HEK293 (cell line): ENCODE measurements at regions not wholly inside any gene's neighbourhood (a gene's known extent, or its start where the extent isn't known, plus 50 kb on each side); places are given as distances from the start of the nearest gene placed in this dataset.

Experiments
- BCL11B ChIP-seq: fragments of 450-650 bp; formaldehyde crosslinking; IDR thresholded peaks from 2 replicates; pipeline ENCODE4 v1.5.1; 2016; ENCODE audit warnings: low read depth, missing biosample characterization, missing genetic modification characterization
- CTCF ChIP-seq: fragments of 450-650 bp; formaldehyde crosslinking; IDR thresholded peaks from 2 replicates; pipeline ENCODE4 v1.5.1; 2016; ENCODE audit warnings: missing biosample characterization, missing genetic modification characterization
- ELK4 ChIP-seq: IDR thresholded peaks from 2 replicates; pipeline ENCODE4 v1.6.1; 2011; ENCODE audit warnings: mild to moderate bottlenecking, low read depth, low read length, borderline replicate concordance
- ZBTB6 ChIP-seq: fragments of 450-650 bp; formaldehyde crosslinking; IDR thresholded peaks from 2 replicates; pipeline ENCODE4 v1.5.1; 2017; ENCODE audit warnings: missing biosample characterization, missing genetic modification characterization
- ZIC2 ChIP-seq: fragments of 450-650 bp; formaldehyde crosslinking; IDR thresholded peaks from 2 replicates; pipeline ENCODE4 v1.5.1; 2016; ENCODE audit warnings: missing biosample characterization, missing genetic modification characterization
- ZNF24 ChIP-seq: fragments of 450-650 bp; formaldehyde crosslinking; IDR thresholded peaks from 2 replicates; pipeline ENCODE4 v1.5.1; 2016; ENCODE audit warnings: missing biosample characterization, missing genetic modification characterization
- ZNF596 ChIP-seq: fragments of 450-650 bp; IDR thresholded peaks from 2 replicates; pipeline ENCODE4 v1.5.0; 2018; ENCODE audit warnings: missing biosample characterization, mild to moderate bottlenecking, missing genetic modification characterization, moderate library complexity
- ZNF701 ChIP-seq: fragments of 450-650 bp; formaldehyde crosslinking; IDR thresholded peaks from 2 replicates; pipeline ENCODE4 v1.5.1; 2016; ENCODE audit warnings: missing biosample characterization, missing genetic modification characterization
- TF ChIP-seq, protein P1 (sequence below): fragments of 450-650 bp; formaldehyde crosslinking; IDR thresholded peaks from 2 replicates; pipeline ENCODE4 v1.5.1; 2016; ENCODE audit warnings: missing biosample characterization, missing genetic modification characterization, borderline replicate concordance
- TF ChIP-seq, protein P2 (sequence below): fragments of 450-650 bp; formaldehyde crosslinking; IDR thresholded peaks from 2 replicates; pipeline ENCODE4 v1.5.1; 2016; ENCODE audit warnings: missing biosample characterization, missing genetic modification characterization

DNA sequence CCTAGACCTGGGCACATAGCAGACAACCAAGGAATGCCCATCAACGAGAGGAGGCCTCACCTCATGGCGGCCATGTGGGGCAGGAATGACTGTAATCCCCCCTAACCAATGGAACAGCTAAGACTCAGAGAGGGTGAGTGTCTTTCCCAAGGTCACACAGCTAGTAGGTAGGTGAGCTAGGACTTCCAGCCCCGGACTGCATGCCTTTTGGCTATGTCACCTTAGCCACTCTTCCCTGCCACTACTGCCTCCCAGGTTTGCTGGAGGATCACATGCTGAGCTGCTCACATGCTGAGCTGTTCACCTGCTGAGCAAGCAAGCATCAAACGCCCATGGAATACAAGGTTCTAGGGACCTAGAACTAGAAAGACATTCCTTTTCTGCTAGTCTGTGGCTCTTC is 188.5 kb upstream of the PMEPA1 start:
- TF ChIP-seq ZIC2 (peak; percentile 47), ZNF24 (tag by site-specific recombination) (no peak), CTCF (tag by site-specific recombination) (no peak), ZNF596 (tag by site-specific recombination) (no peak), ELK4 (no peak), BCL11B (tag by site-specific recombination) (no peak), ZNF701 (tag by site-specific recombination) (no peak), ZBTB6 (tag by site-specific recombination) (no peak)
- TF ChIP-seq, protein P1, sequence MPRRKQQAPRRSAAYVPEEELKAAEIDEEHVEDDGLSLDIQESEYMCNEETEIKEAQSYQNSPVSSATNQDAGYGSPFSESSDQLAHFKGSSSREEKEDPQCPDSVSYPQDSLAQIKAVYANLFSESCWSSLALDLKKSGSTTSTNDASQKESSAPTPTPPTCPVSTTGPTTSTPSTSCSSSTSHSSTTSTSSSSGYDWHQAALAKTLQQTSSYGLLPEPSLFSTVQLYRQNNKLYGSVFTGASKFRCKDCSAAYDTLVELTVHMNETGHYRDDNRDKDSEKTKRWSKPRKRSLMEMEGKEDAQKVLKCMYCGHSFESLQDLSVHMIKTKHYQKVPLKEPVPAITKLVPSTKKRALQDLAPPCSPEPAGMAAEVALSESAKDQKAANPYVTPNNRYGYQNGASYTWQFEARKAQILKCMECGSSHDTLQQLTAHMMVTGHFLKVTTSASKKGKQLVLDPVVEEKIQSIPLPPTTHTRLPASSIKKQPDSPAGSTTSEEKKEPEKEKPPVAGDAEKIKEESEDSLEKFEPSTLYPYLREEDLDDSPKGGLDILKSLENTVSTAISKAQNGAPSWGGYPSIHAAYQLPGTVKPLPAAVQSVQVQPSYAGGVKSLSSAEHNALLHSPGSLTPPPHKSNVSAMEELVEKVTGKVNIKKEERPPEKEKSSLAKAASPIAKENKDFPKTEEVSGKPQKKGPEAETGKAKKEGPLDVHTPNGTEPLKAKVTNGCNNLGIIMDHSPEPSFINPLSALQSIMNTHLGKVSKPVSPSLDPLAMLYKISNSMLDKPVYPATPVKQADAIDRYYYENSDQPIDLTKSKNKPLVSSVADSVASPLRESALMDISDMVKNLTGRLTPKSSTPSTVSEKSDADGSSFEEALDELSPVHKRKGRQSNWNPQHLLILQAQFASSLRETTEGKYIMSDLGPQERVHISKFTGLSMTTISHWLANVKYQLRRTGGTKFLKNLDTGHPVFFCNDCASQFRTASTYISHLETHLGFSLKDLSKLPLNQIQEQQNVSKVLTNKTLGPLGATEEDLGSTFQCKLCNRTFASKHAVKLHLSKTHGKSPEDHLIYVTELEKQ (tag by site-specific recombination) = no peak
- TF ChIP-seq, protein P2, sequence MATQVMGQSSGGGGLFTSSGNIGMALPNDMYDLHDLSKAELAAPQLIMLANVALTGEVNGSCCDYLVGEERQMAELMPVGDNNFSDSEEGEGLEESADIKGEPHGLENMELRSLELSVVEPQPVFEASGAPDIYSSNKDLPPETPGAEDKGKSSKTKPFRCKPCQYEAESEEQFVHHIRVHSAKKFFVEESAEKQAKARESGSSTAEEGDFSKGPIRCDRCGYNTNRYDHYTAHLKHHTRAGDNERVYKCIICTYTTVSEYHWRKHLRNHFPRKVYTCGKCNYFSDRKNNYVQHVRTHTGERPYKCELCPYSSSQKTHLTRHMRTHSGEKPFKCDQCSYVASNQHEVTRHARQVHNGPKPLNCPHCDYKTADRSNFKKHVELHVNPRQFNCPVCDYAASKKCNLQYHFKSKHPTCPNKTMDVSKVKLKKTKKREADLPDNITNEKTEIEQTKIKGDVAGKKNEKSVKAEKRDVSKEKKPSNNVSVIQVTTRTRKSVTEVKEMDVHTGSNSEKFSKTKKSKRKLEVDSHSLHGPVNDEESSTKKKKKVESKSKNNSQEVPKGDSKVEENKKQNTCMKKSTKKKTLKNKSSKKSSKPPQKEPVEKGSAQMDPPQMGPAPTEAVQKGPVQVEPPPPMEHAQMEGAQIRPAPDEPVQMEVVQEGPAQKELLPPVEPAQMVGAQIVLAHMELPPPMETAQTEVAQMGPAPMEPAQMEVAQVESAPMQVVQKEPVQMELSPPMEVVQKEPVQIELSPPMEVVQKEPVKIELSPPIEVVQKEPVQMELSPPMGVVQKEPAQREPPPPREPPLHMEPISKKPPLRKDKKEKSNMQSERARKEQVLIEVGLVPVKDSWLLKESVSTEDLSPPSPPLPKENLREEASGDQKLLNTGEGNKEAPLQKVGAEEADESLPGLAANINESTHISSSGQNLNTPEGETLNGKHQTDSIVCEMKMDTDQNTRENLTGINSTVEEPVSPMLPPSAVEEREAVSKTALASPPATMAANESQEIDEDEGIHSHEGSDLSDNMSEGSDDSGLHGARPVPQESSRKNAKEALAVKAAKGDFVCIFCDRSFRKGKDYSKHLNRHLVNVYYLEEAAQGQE = no peak
